ENCODE measurements at regions not wholly inside any gene's neighbourhood (a gene's known extent, or its start where the extent isn't known, plus 50 kb on each side); places are given as distances from the start of the nearest gene placed in this dataset.
A peak's percentile ranks its signal among the peaks of the same experiment; 100 is the strongest.

- Histone ChIP-seq H3K9me3 (no peaks in the 10 kb centered on the region), H3K27me3 (no peaks in the 10 kb centered on the region), H3K27ac (peak overlapping the region in 2 of 4 donors; percentile 5 to 44), H3K36me3 (no peaks in the 10 kb centered on the region), H3K4me3 (no peak overlapping the region), H3K4me1 (peaks cover 0 to 26% (median 0%) of the 10 kb centered on the region in 4 donors)
- no peak for TF ChIP-seq POLR2A (IDR thresholded peaks at IDR 0.05)
- no peak for TF ChIP-seq EP300 (IDR thresholded peaks at IDR 0.05)
- no peak for TF ChIP-seq CTCF (IDR thresholded peaks at IDR 0.05)
- DNase-seq (ENCODE audit: low spot score in 2 of 2) = no peak
- WGBS, 2 donors = 67 to 71% methylated on average over 4 of the region's 4 CpGs
Observed at GRCh38 chr3:31371484-31372177, 161.1 kb upstream of the STT3B start.

- H3K9me3 ChIP-seq = no peaks in the 10 kb centered on the region
- H3K4me1 ChIP-seq = peaks cover 0 to 26% (median 0%) of the 10 kb centered on the region in 4 donors
- 85 to 87% methylated on average over 3 of the region's 3 CpGs for WGBS, 2 donors
Observed at GRCh38 chr3:31373681-31374080, 159.0 kb upstream of the STT3B start.

GRCh38 chr3:31377045-31377642 is 155.6 kb upstream of the STT3B start:
- 87 to 91% methylated on average over 5 of the region's 5 CpGs for WGBS, 2 donors
- H3K27me3 ChIP-seq = no peaks in the 10 kb centered on the region
- H3K4me3 ChIP-seq = no peak overlapping the region
- H3K9me3 ChIP-seq = no peaks in the 10 kb centered on the region
- H3K27ac ChIP-seq = no peak overlapping the region
- no peak for TF ChIP-seq CTCF (IDR thresholded peaks at IDR 0.05)
- no peak for TF ChIP-seq POLR2A (IDR thresholded peaks at IDR 0.05)
- TF ChIP-seq EP300 (IDR thresholded peaks at IDR 0.05) = no peak
- no peak for DNase-seq (ENCODE audit: low spot score in 2 of 2)
- peaks cover 0 to under 1% (median 0%) of the 10 kb centered on the region in 4 donors for H3K4me1 ChIP-seq
- H3K36me3 ChIP-seq = no peaks in the 10 kb centered on the region

More at GRCh38 chr3:31373681-31374080, 159.0 kb upstream of the STT3B start:
- Histone ChIP-seq H3K27ac (no peak overlapping the region), H3K36me3 (no peaks in the 10 kb centered on the region), H3K27me3 (no peaks in the 10 kb centered on the region), H3K4me3 (no peak overlapping the region)
- TF ChIP-seq CTCF (IDR thresholded peaks at IDR 0.05) = no peak
- no peak for TF ChIP-seq POLR2A (IDR thresholded peaks at IDR 0.05)
- TF ChIP-seq EP300 (IDR thresholded peaks at IDR 0.05) = no peak
- no peak for DNase-seq (ENCODE audit: low spot score in 2 of 2)

GRCh38 chr3:31378231-31378630 is 154.5 kb upstream of the STT3B start:
- Histone ChIP-seq H3K9me3 (no peaks in the 10 kb centered on the region), H3K4me1 (no peaks in the 10 kb centered on the region), H3K36me3 (no peaks in the 10 kb centered on the region), H3K27me3 (no peaks in the 10 kb centered on the region), H3K4me3 (no peak overlapping the region), H3K27ac (no peak overlapping the region)
- no peak for DNase-seq (ENCODE audit: low spot score in 2 of 2)
- 68 to 77% methylated on average over 1 of the region's 1 CpG for WGBS, 2 donors
- TF ChIP-seq CTCF (IDR thresholded peaks at IDR 0.05) = no peak
- no peak for TF ChIP-seq POLR2A (IDR thresholded peaks at IDR 0.05)
- TF ChIP-seq EP300 (IDR thresholded peaks at IDR 0.05) = no peak

GRCh38 chr3:31379598-31379997 is 153.1 kb upstream of the STT3B start:
- no peak for DNase-seq (ENCODE audit: low spot score in 2 of 2)
- Histone ChIP-seq H3K36me3 (no peaks in the 10 kb centered on the region), H3K27me3 (no peaks in the 10 kb centered on the region), H3K4me3 (no peak overlapping the region), H3K4me1 (no peaks in the 10 kb centered on the region), H3K9me3 (no peaks in the 10 kb centered on the region), H3K27ac (no peak overlapping the region)
- 93 to 96% methylated on average over 2 of the region's 2 CpGs for WGBS, 2 donors
- TF ChIP-seq POLR2A (IDR thresholded peaks at IDR 0.05) (no peak), CTCF (IDR thresholded peaks at IDR 0.05) (no peak), EP300 (IDR thresholded peaks at IDR 0.05) (no peak)
